Right lobe of liver (tissue), 6 donors: ENCODE measurements at regions not wholly inside any gene's neighbourhood (a gene's known extent, or its start where the extent isn't known, plus 50 kb on each side); places are given as distances from the start of the nearest gene placed in this dataset.

Experiments
- ATAC-seq, 4 donors: fragments of 200-7000 bp; cut with Tn5 transposase; one replicate each; pipeline ENCODE4 v1.9.1; 2020; ENCODE audit warnings: mild to moderate bottlenecking in 4 of 4, moderate library complexity in 4 of 4
- DNase-seq, 3 donors: peaks; one replicate each; pipeline ENCODE4 v3.0.0-alpha.2; 2020
- H3K27ac ChIP-seq, 3 donors: fragments of 200-600 bp; one replicate each; pipeline ENCODE4 v1.8.0; 2022
- H3K27me3 ChIP-seq, 2 donors: fragments of 200-600 bp; one replicate each; pipeline ENCODE4 v1.8.0; 2022
- H3K36me3 ChIP-seq, 4 donors: fragments of 200-600 bp; sonication (generic) in 1 of 4; one replicate each; pipeline versions ENCODE4 v1.5.1 to v1.8.0; 2017 to 2022; ENCODE audit warnings: control low read depth in 1 of 4
- H3K4me1 ChIP-seq, 4 donors: fragments of 200-600 bp; sonication (generic) in 1 of 4; one replicate each; pipeline versions ENCODE4 v1.5.1 to v1.8.0; 2017 to 2022; ENCODE audit warnings: control low read depth in 1 of 4
- H3K4me3 ChIP-seq, 3 donors: fragments of 200-600 bp; one replicate each; pipeline ENCODE4 v1.8.0; 2022
- H3K9me3 ChIP-seq, 4 donors: fragments of 200-600 bp; sonication (generic) in 1 of 4; one replicate each; pipeline versions ENCODE4 v1.5.1 to v1.8.0; 2017 to 2022; ENCODE audit warnings: control low read depth in 1 of 4
- POLR2A ChIP-seq: fragments of 450-650 bp; IDR thresholded peaks from one replicate; pipeline ENCODE4 v1.6.1; 2017; ENCODE audit warnings: antibody characterized with exemption, mild to moderate bottlenecking
- WGBS: methylation state at CpG from one replicate; pipeline ENCODE4 v1.1.6; 2018; ENCODE audit warnings: low coverage, low lambda C conversion rate; ENCODE audit not compliant: insufficient coverage; ENCODE audit errors: missing lambda C conversion rate; 5-methylcytosine and 5-hydroxymethylcytosine counted together
- intact Hi-C, 2 donors: fragments of 100-400 bp; cut with DNase I; formaldehyde crosslinking; loops; one replicate each; pipeline versions ENCODE4 v1.11.2 to v1.14.1; 2022
- TF ChIP-seq, protein P1 (sequence below), 4 donors: fragments of 200-600 bp in 3 of 4; fragments of 450-650 bp in 1 of 4; IDR thresholded peaks; one replicate each; pipeline versions ENCODE4 v1.5.1 to v1.8.0; 2016 to 2022; ENCODE audit warnings: antibody characterized with exemption in 4 of 4, mild to moderate bottlenecking in 2 of 4
- donor health status: DM: no; HTN: yes; CAD: no.
- donor health status: DM: no; HTN: no; CAD: no.
- donor health status: DM: no; HTN: no; CAD: no.
- donor health status: DM: no; HTN: yes; CAD: no.
- donor health status: DM: no; HTN: yes; CAD: no.

DNA sequence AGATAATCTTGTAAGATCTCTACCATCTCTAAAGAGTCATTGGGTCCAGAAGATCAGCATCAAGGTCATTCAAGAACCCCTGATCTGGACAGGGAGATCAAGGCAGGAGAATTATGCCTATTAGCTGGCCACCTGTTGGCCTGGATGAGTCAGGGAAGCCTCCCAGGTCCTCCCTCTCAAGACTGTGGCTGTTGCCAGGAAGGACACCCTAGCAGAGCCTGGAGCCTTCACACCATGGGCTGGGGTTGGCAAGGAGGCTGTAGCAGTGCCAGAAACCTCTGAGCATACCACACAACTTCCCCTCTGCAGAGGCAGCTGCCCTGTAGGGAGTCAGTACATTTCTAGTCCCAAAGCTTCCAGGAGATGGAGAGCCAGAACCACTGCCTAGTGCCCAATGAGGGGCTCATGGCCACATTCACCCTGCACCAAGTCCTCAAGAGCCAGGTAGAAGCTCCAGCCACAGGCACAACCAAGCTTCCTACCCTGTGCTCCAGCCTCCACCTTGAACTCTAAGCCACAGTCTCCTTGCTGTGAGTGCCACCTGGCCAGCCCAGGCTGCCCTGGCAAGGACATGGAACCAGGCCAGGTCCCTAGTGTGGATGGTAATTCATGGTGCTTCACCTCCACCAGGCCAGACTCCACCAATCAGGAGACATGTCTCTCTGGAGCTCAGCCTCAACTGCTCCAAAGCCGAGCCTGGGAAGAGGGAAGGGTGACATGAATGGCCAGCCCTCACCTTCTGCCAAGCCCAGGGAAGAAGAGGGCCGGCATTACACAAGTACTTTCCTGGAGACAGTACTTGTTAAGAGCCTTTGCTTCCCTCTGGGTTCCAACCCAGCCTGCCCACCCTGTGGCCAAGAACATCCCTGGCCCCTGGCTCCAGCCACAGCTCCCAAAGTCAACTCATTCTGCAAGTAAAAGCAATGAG, 124.3 kb downstream of the BUD13 start:
- no peak overlapping the region for H3K4me3 ChIP-seq
- no peaks in the 10 kb centered on the region for H3K36me3 ChIP-seq
- no CpG with 5 or more reads among the region's 2 CpGs for WGBS
- H3K9me3 ChIP-seq: no peaks in the 10 kb centered on the region
- DNase-seq (no peak), ATAC-seq (peak in 1 of 4 donors; percentile 17)
- no peak overlapping the region for H3K27ac ChIP-seq
- H3K4me1 ChIP-seq: no peaks in the 10 kb centered on the region
- no peaks in the 10 kb centered on the region for H3K27me3 ChIP-seq
- TF ChIP-seq POLR2A: no peak
- TF ChIP-seq, protein P1, sequence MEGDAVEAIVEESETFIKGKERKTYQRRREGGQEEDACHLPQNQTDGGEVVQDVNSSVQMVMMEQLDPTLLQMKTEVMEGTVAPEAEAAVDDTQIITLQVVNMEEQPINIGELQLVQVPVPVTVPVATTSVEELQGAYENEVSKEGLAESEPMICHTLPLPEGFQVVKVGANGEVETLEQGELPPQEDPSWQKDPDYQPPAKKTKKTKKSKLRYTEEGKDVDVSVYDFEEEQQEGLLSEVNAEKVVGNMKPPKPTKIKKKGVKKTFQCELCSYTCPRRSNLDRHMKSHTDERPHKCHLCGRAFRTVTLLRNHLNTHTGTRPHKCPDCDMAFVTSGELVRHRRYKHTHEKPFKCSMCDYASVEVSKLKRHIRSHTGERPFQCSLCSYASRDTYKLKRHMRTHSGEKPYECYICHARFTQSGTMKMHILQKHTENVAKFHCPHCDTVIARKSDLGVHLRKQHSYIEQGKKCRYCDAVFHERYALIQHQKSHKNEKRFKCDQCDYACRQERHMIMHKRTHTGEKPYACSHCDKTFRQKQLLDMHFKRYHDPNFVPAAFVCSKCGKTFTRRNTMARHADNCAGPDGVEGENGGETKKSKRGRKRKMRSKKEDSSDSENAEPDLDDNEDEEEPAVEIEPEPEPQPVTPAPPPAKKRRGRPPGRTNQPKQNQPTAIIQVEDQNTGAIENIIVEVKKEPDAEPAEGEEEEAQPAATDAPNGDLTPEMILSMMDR (IDR thresholded peaks at IDR 0.05): no peak
- intact Hi-C loops: no loop called here

DNA sequence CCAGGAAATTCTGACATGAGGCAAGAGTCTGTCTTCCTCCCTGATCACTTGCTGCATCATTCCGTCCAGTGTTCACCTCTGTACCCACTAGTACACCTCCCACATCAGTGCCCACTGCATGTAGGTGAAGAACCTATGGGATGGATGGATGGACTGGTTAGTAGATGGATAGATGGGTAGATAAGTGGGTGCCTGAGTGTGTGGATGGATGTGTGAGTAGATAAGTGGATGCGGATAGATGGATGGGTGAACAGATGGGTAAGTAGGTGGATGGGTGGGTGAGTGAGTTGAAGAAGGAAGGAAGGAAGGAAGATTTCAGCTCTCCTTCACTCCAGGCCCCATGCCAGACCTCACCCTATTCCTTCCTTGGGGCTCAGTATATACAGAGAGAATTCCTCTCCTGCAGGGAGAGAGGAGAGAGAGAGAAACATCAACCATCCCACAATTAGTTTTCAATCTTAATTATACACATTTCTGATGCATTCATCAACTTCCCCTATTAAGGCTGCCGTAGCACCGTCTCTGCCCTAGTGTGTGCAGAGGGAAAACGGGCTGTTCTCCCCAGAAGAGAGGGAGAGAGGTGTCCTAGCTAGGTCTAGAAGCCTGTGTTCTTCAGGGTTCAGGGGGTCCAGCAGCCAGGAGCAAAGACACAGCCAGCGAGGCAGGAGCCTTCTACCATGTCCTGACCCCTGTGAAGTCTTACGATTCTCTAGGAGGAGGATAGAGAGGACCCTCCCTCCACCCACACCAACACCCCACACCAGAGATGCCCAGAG, 125.3 kb downstream of the BUD13 start:
- Histone ChIP-seq H3K4me3 (no peak overlapping the region), H3K4me1 (no peaks in the 10 kb centered on the region), H3K27ac (no peak overlapping the region), H3K27me3 (no peaks in the 10 kb centered on the region), H3K9me3 (no peaks in the 10 kb centered on the region), H3K36me3 (no peaks in the 10 kb centered on the region)
- intact Hi-C loops: no loop called here
- DNase-seq (no peak), ATAC-seq (no peak)
- TF ChIP-seq POLR2A: no peak
- TF ChIP-seq, protein P1 (IDR thresholded peaks at IDR 0.05): no peak
- 69% methylated on average over 4 of the region's 7 CpGs for WGBS

DNA sequence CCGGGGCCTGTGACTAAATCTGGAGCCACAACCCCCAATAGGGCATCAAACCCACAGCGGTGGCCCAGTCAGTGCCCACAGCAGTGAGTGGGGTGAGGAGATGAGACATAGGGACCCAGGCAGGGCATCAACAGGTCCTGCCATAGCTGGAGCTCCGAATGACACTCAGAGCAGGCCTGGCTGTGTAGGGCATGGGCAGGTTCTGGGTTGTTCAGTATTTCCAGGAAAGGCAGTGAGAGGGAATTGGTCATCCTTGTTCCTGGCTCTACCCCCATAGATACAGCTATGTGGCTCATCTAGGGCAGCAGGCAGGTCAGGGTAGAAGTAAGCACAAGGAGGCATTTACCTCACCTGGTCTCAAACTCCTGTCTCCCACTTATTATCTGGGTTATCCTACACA, 126.6 kb downstream of the BUD13 start:
- Histone ChIP-seq H3K27ac (no peak overlapping the region), H3K4me1 (no peaks in the 10 kb centered on the region), H3K27me3 (no peaks in the 10 kb centered on the region), H3K36me3 (no peaks in the 10 kb centered on the region), H3K4me3 (no peak overlapping the region), H3K9me3 (no peaks in the 10 kb centered on the region)
- DNase-seq (no peak), ATAC-seq (no peak)
- intact Hi-C loops: no loop called here
- 89% methylated on average over 3 of the region's 3 CpGs for WGBS
- TF ChIP-seq, protein P1 (IDR thresholded peaks at IDR 0.05): no peak
- TF ChIP-seq POLR2A: no peak

DNA sequence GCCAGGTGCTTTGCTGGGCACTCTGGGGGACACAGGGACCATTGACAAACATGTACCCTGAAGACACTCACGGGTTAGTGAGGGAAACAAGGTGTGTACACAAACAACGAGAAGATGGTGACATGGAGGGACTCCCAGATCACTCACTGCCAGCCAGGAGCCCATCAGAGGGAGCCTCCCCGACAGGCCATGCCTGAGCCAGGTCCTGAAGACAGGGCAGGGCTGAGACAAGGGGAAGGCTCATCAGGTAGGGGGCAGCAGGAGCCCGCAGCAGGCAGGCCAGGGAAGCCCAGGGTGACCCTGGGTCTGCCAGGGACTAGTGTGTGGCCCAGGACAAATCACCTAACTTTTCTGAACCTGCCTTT, 127.9 kb downstream of the BUD13 start:
- Histone ChIP-seq H3K9me3 (no peaks in the 10 kb centered on the region), H3K27ac (no peak overlapping the region), H3K36me3 (no peaks in the 10 kb centered on the region), H3K27me3 (no peaks in the 10 kb centered on the region), H3K4me1 (no peaks in the 10 kb centered on the region), H3K4me3 (no peak overlapping the region)
- no peak for DNase-seq
- TF ChIP-seq POLR2A: no peak
- TF ChIP-seq, protein P1 (IDR thresholded peaks at IDR 0.05): peak in 3 of 4 donors; percentile 14 to 38 (median 29)
- WGBS: 57% methylated on average over 1 of the region's 4 CpGs
- peak; percentile 64 to 71 (median 67) for ATAC-seq
- intact Hi-C loops: no loop called here
